HepG2 (cell line): ENCODE measurements at regions not wholly inside any gene's neighbourhood (a gene's known extent, or its start where the extent isn't known, plus 50 kb on each side); places are given as distances from the start of the nearest gene placed in this dataset.

Experiments
- ATAC-seq: fragments of 200-7000 bp; cut with Tn5 transposase; 3 replicates; pipeline ENCODE4 v1.9.1; 2020; ENCODE audit warnings: mild to moderate bottlenecking, moderate library complexity
- BruUV-seq: library from RNA; stranded (reverse); fragments of 400-500 nt; replicated peaks from 2 replicates; lab custom pipeline; 2021; lab: Mats Ljungman, UMichigan
- CTCF ChIA-PET: fragments of 300-600 bp; formaldehyde crosslinking; extraction: SDS; loops from one replicate; lab custom pipeline; 2021; ENCODE audit warnings: low total read pairs, inconsistent platforms, low intra/inter-chr PET ratio; lab: Yijun Ruan, JAX
- POLR2A ChIA-PET: fragments of 350-600 bp; sonication (Branson Sonifier 250); formaldehyde crosslinking; loops from one replicate; lab custom pipeline; 2020; ENCODE audit warnings: antibody characterized with exemption, inconsistent platforms; lab: Yijun Ruan, JAX
- DNase-seq: peaks from one replicate; pipeline ENCODE4 v3.0.0-alpha.2; 2015; ENCODE audit warnings: low spot score
- FAIRE-seq: peaks from 3 replicates; lab custom pipeline; 2011; peaks lifted over from hg19 to GRCh38; lab: Jason Lieb, UNC
- H2AFZ ChIP-seq: one replicate; pipeline ENCODE4 v1.6.1; 2011; ENCODE audit warnings: low read length, inconsistent platforms
- H3K27ac ChIP-seq: fragments of 300-600 bp; 3 replicates; pipeline ENCODE4 v1.8.0; 2011; ENCODE audit warnings: mixed run types, mild to moderate bottlenecking, mixed read lengths, low read length, inconsistent platforms; ENCODE audit not compliant: insufficient read depth; ENCODE audit errors: extremely low read length
- H3K27me3 ChIP-seq, 2 experiments: fragments of 200-600 bp in 1 of 2; 2 replicates in 1 of 2; 3 replicates in 1 of 2; pipeline versions ENCODE4 v1.6.0 to v1.8.0; 2011; ENCODE audit warnings: low read length in 2 of 2, mild to moderate bottlenecking in 2 of 2, moderate library complexity in 2 of 2, inconsistent platforms in 1 of 2; ENCODE audit not compliant: insufficient read depth in 2 of 2, control insufficient read depth in 1 of 2
- H3K36me3 ChIP-seq, 2 experiments: fragments of 200-600 bp in 1 of 2; replicated peaks in 1 of 2; 2 replicates in 1 of 2; 3 replicates in 1 of 2; pipeline versions ENCODE4 v1.5.1 to v1.8.0; 2011; ENCODE audit warnings: low read length in 2 of 2, inconsistent platforms in 1 of 2; ENCODE audit not compliant: insufficient read depth in 2 of 2, control insufficient read depth in 1 of 2
- H3K4me1 ChIP-seq: 2 replicates; pipeline ENCODE4 v1.5.1; 2012; ENCODE audit warnings: low read length, inconsistent platforms; ENCODE audit not compliant: insufficient read depth
- H3K4me2 ChIP-seq: 2 replicates; pipeline ENCODE4 v1.6.0; 2011; ENCODE audit warnings: low read depth, low read length, inconsistent platforms
- H3K4me3 ChIP-seq, 3 experiments: fragments of 200-600 bp in 1 of 3; sonication (generic), shearing (Covaris generic) in 1 of 3; replicated peaks in 1 of 3; 2 replicates each; pipeline ENCODE4 v1.5.1; 2011 to 2016; ENCODE audit warnings: low read length in 3 of 3, inconsistent platforms in 2 of 3, low read depth in 2 of 3, mild to moderate bottlenecking in 2 of 3, control low read depth in 1 of 3, mixed read lengths in 1 of 3; ENCODE audit not compliant: insufficient read depth in 1 of 3
- H3K79me2 ChIP-seq: one replicate; pipeline ENCODE4 v1.6.1; 2011; ENCODE audit warnings: low read length, inconsistent platforms; ENCODE audit not compliant: insufficient read depth
- H3K9ac ChIP-seq: 2 replicates; pipeline ENCODE4 v1.6.0; 2011; ENCODE audit warnings: mild to moderate bottlenecking, low read depth, low read length, inconsistent platforms; ENCODE audit not compliant: insufficient read depth
- H3K9me3 ChIP-seq: 2 replicates; pipeline ENCODE4 v1.5.1; 2012; ENCODE audit warnings: mild to moderate bottlenecking, low read length
- H4K20me1 ChIP-seq: 2 replicates; pipeline ENCODE4 v1.6.0; 2011; ENCODE audit warnings: inconsistent platforms, mild to moderate bottlenecking, low read length, moderate library complexity; ENCODE audit not compliant: insufficient read depth
- DNMT3B ChIP-seq: conservative IDR thresholded peaks from 2 replicates; pipeline ENCODE4 v1.6.1; 2016; ENCODE audit warnings: missing biosample characterization, control low read depth
- HOXA7 ChIP-seq: sonication (generic); formaldehyde crosslinking; IDR thresholded peaks from 2 replicates; pipeline ENCODE4 v1.8.1; 2022; ENCODE audit warnings: mild to moderate bottlenecking, missing genetic modification reagents, moderate library complexity
- IRX3 ChIP-seq: sonication (generic); formaldehyde crosslinking; IDR thresholded peaks from 2 replicates; pipeline ENCODE4 v1.8.1; 2023; ENCODE audit warnings: mild to moderate bottlenecking, low read depth, missing genetic modification reagents, borderline replicate concordance
- MATR3 ChIP-seq: sonication (generic); formaldehyde crosslinking; IDR thresholded peaks from 2 replicates; pipeline ENCODE4 v1.4.0; 2020; ENCODE audit warnings: missing genetic modification reagents
- SCMH1 ChIP-seq: sonication (generic); formaldehyde crosslinking; IDR thresholded peaks from 2 replicates; pipeline ENCODE4 v1.9.0; 2021; ENCODE audit warnings: missing genetic modification reagents, mild to moderate bottlenecking, borderline replicate concordance
- SMYD3 ChIP-seq: sonication (generic); formaldehyde crosslinking; IDR thresholded peaks from 2 replicates; pipeline ENCODE4 v1.8.1; 2023; ENCODE audit warnings: mild to moderate bottlenecking, missing genetic modification reagents
- SOX13 ChIP-seq, 3 experiments: fragments of 450-650 bp in 1 of 3; sonication (generic) in 1 of 3; formaldehyde crosslinking in 1 of 3; IDR thresholded peaks in 2 of 3; conservative IDR thresholded peaks in 1 of 3; 2 replicates each; pipeline versions ENCODE4 v1.5.0 to v1.6.1; 2016 to 2020; ENCODE audit warnings: antibody characterized with exemption in 1 of 3, mild to moderate bottlenecking in 1 of 3, missing compliant biosample characterization in 1 of 3, missing genetic modification reagents in 1 of 3, moderate library complexity in 1 of 3
- STAT5B ChIP-seq: sonication (generic); formaldehyde crosslinking; IDR thresholded peaks from 2 replicates; pipeline ENCODE4 v1.4.0; 2020; ENCODE audit warnings: missing genetic modification reagents
- ZNF558 ChIP-seq: sonication (generic); formaldehyde crosslinking; IDR thresholded peaks from 2 replicates; pipeline ENCODE4 v1.9.0; 2022; ENCODE audit warnings: mild to moderate bottlenecking, missing genetic modification reagents, borderline replicate concordance
- ZNF577 ChIP-seq: sonication (generic); formaldehyde crosslinking; IDR thresholded peaks from 2 replicates; pipeline ENCODE4 v1.4.0; 2020; ENCODE audit warnings: mild to moderate bottlenecking, low read depth, missing genetic modification reagents, borderline replicate concordance
- ZNF615 ChIP-seq: sonication (generic); formaldehyde crosslinking; IDR thresholded peaks from 2 replicates; pipeline ENCODE4 v1.5.0; 2020; ENCODE audit warnings: mild to moderate bottlenecking, missing genetic modification reagents, borderline replicate concordance
- ZNF777 ChIP-seq: sonication (generic); formaldehyde crosslinking; IDR thresholded peaks from 2 replicates; pipeline ENCODE4 v1.4.0; 2020; ENCODE audit warnings: missing genetic modification reagents
- ZNF879 ChIP-seq: sonication (generic); formaldehyde crosslinking; IDR thresholded peaks from 2 replicates; pipeline ENCODE4 v1.8.1; 2023; ENCODE audit warnings: missing genetic modification reagents
- WGBS: methylation state at CpG from one replicate; pipeline ENCODE4 v1.1.6; 2017; ENCODE audit warnings: low lambda C conversion rate; 5-methylcytosine and 5-hydroxymethylcytosine counted together
- in situ Hi-C: cut with HindIII; loops from 2 replicates; pipeline ENCODE4 v1.10.0; 2017; ENCODE audit warnings: low pct_unique_long_range_greater_than_20kb; ENCODE audit not compliant: extremely low pct_ligation_motif_present
- intact Hi-C: fragments of 100-400 bp; cut with micrococcal nuclease; formaldehyde crosslinking; loops from one replicate; pipeline ENCODE4 v1.10.0; 2022; ENCODE audit not compliant: unreplicated experiment
- TF ChIP-seq, protein P1 (sequence below): sonication (generic); formaldehyde crosslinking; conservative IDR thresholded peaks from 2 replicates; pipeline ENCODE4 v1.8.0; 2022; ENCODE audit warnings: missing genetic modification reagents
- TF ChIP-seq, protein P2 (sequence below): sonication (generic); formaldehyde crosslinking; IDR thresholded peaks from 2 replicates; pipeline ENCODE4 v1.4.0; 2020; ENCODE audit warnings: low read depth, missing genetic modification reagents
- TF ChIP-seq, protein P3 (sequence below): sonication (generic); formaldehyde crosslinking; IDR thresholded peaks from 2 replicates; pipeline ENCODE4 v1.5.0; 2020; ENCODE audit warnings: mild to moderate bottlenecking, missing genetic modification reagents

DNA sequence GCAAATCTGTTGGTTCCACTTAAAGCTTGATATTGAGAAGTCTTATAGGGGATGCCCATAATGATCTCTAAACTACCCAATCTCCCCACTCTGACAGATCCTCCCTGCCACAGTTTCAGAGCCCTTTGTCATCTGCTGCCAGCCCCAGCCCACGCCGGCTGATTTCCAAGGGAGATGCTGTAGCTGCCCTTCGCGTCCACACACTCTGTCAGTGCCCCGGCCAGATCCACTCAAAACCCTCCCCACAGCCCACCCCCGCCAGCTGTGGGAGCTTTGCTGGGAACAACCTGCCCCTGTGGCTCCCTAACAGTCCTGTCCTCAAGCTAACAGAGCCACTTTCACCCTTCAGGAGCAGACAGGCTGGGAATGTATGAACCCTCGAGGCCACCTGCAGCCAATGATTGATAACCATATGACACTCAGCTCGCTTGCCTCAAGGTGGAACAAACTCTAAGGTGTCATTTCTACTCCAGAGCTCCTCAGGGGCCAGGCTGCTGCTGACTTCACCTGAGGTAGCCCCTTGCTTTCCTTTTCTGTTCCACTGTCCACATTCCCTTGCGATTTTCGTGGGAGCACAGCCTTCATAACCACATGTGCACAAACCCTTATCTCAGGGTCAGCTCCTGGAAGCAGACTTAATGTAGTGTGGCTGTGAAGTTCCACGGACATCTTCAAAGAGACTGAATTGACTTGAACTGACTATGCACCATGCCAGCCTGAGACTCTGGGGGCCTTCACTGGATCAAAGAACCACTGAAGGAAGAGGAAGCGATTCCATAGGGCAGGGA lies 92.6 kb upstream of the LGALSL start (continued):
- TF ChIP-seq, protein P1, sequence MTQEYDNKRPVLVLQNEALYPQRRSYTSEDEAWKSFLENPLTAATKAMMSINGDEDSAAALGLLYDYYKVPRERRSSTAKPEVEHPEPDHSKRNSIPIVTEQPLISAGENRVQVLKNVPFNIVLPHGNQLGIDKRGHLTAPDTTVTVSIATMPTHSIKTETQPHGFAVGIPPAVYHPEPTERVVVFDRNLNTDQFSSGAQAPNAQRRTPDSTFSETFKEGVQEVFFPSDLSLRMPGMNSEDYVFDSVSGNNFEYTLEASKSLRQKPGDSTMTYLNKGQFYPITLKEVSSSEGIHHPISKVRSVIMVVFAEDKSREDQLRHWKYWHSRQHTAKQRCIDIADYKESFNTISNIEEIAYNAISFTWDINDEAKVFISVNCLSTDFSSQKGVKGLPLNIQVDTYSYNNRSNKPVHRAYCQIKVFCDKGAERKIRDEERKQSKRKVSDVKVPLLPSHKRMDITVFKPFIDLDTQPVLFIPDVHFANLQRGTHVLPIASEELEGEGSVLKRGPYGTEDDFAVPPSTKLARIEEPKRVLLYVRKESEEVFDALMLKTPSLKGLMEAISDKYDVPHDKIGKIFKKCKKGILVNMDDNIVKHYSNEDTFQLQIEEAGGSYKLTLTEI (CRISPR knock-in tag): no peak
- TF ChIP-seq, protein P2, sequence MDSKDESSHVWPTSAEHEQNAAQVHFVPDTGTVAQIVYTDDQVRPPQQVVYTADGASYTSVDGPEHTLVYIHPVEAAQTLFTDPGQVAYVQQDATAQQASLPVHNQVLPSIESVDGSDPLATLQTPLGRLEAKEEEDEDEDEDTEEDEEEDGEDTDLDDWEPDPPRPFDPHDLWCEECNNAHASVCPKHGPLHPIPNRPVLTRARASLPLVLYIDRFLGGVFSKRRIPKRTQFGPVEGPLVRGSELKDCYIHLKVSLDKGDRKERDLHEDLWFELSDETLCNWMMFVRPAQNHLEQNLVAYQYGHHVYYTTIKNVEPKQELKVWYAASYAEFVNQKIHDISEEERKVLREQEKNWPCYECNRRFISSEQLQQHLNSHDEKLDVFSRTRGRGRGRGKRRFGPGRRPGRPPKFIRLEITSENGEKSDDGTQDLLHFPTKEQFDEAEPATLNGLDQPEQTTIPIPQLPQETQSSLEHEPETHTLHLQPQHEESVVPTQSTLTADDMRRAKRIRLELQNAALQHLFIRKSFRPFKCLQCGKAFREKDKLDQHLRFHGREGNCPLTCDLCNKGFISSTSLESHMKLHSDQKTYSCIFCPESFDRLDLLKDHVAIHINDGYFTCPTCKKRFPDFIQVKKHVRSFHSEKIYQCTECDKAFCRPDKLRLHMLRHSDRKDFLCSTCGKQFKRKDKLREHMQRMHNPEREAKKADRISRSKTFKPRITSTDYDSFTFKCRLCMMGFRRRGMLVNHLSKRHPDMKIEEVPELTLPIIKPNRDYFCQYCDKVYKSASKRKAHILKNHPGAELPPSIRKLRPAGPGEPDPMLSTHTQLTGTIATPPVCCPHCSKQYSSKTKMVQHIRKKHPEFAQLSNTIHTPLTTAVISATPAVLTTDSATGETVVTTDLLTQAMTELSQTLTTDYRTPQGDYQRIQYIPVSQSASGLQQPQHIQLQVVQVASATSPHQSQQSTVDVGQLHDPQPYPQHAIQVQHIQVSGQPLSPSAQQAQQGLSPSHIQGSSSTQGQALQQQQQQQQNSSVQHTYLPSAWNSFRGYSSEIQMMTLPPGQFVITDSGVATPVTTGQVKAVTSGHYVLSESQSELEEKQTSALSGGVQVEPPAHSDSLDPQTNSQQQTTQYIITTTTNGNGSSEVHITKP (CRISPR knock-in tag): no peak
- TF ChIP-seq HOXA7: no peak
- TF ChIP-seq ZNF879 (CRISPR knock-in tag): no peak
- no peak for TF ChIP-seq MATR3 (CRISPR knock-in tag)
- no peak for TF ChIP-seq DNMT3B (CRISPR knock-in tag)

DNA sequence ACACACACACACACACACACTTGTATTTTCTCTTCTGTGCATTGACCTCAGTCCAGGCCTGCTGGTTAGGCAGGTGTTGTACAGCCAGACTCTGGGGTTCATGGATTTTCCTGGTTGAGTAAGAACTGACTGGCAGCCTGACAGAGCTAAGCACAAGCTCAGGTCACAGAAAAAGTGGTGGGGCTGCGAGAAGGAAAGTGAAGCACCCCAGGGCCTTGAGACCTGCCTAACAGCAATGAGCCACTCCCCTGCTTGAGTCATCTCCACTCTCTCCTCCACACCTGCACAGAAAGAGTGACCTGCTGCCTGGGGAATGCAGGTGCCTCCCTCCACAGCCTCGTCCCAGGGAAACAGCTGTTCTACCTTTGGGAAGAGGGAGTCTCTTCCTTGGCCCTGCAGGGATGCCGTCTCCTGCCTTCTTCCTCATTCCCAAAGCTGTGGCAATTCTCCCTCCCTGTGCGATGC lies 91.4 kb upstream of the LGALSL start:
- peaks cover 0 to 35% of the 10 kb centered on the region in 2 experiments; a peak in 3 of 5 replicates for H3K27me3 ChIP-seq
- no peaks in the 10 kb centered on the region for H3K4me1 ChIP-seq
- H4K20me1 ChIP-seq: no peaks in the 10 kb centered on the region
- no peak overlapping the region for H3K4me2 ChIP-seq
- ATAC-seq (no peak), FAIRE-seq (no peak), DNase-seq (no peak)
- no peak overlapping the region for H3K27ac ChIP-seq
- H3K9me3 ChIP-seq: no peaks in the 10 kb centered on the region
- no peak overlapping the region for H3K9ac ChIP-seq
- no peak overlapping the region for H2AFZ ChIP-seq
- no peaks in the 10 kb centered on the region for H3K79me2 ChIP-seq
- in situ Hi-C loops (no loop called here), intact Hi-C loops (no loop called here)
- 33% methylated on average over 4 of the region's 4 CpGs for WGBS
- no peaks in the 10 kb centered on the region for H3K36me3 ChIP-seq
- BruUV-seq: no TSS peak
- ChIA-PET CTCF (interaction anchor here (1.5 kb wide), 1 partner anchor 126 kb away, joined by 3 read pairs; no protein-coding TSS in a partner anchor), POLR2A (no interaction called here)
- no peak overlapping the region for H3K4me3 ChIP-seq
- no peak for TF ChIP-seq ZNF777
- no peak for TF ChIP-seq SMYD3
- no peak for TF ChIP-seq ZNF577 (CRISPR knock-in tag)
- TF ChIP-seq, protein P3, sequence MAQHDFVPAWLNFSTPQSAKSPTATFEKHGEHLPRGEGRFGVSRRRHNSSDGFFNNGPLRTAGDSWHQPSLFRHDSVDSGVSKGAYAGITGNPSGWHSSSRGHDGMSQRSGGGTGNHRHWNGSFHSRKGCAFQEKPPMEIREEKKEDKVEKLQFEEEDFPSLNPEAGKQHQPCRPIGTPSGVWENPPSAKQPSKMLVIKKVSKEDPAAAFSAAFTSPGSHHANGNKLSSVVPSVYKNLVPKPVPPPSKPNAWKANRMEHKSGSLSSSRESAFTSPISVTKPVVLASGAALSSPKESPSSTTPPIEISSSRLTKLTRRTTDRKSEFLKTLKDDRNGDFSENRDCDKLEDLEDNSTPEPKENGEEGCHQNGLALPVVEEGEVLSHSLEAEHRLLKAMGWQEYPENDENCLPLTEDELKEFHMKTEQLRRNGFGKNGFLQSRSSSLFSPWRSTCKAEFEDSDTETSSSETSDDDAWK (CRISPR knock-in tag): no peak
- TF ChIP-seq SCMH1: no peak
- no peak for TF ChIP-seq STAT5B (CRISPR knock-in tag)
- TF ChIP-seq ZNF615: no peak
- TF ChIP-seq SOX13 (IDR thresholded peaks at IDR 0.05): no peak
- no peak for TF ChIP-seq SOX13 (CRISPR knock-in tag; conservative IDR thresholded peaks at IDR 0.05 in 1 of 2, IDR thresholded peaks at IDR 0.05 in 1 of 2)
- no peak for TF ChIP-seq IRX3 (CRISPR knock-in tag)
- TF ChIP-seq ZNF558 (CRISPR knock-in tag): no peak
